HUDEP-2 (cell line): ENCODE measurements at regions not wholly inside any gene's neighbourhood (a gene's known extent, or its start where the extent isn't known, plus 50 kb on each side); places are given as distances from the start of the nearest gene placed in this dataset.
"Not testable (repeated sequence)": the region's sequence is repeated elsewhere in the genome, so short reads cannot be mapped to it uniquely, and the experiment has no call there.

Experiments used
- DNase-seq, 76 experiments: peaks; one replicate each; lab custom pipeline; 2025; ENCODE audit not compliant: unreplicated experiment in 76 of 76; lab: John Stamatoyannopoulos, UW

DNA sequence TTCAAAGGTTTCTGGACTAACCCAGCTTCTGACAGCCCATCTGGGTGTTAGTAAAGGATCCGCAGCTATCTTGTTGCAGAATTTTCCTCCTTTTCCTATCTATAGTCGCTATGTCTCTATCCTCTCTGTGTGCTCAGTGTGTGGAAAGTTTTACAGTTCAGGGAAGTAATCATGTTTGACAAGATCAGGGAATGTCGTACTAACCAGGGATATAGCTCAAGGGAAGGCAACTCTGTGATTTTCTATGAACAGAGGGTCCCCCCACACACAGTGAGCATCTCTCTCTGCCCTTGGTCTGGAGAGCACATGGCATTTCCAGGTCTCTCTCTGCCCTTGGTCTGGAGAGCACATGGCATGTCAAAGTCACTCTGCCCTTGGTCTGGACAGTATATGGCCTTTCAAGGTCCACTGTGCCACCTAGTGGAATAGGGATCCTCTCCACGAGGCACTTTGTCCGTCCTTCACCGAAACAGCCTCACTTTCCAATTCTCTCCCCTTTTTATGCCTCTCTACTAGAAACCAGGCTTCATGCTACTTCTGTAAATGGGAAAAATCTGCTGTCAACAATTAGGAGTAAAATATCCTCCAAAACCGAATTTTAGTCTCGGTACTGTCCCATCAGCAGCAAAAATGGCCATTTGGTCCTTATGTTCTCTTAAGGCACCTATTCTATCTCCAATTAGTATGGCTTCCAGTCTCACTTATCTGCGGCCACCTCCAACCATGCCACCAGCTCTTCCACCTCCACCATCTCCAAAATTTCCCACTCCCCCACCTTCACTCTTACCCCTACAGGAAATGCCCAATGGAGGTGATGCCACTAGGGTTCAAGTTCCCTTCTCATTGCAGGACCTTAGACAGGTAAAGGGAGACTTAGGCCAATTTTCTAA, 88.7 kb downstream of the IGLL5 start:
- DNase-seq: no peak

DNA sequence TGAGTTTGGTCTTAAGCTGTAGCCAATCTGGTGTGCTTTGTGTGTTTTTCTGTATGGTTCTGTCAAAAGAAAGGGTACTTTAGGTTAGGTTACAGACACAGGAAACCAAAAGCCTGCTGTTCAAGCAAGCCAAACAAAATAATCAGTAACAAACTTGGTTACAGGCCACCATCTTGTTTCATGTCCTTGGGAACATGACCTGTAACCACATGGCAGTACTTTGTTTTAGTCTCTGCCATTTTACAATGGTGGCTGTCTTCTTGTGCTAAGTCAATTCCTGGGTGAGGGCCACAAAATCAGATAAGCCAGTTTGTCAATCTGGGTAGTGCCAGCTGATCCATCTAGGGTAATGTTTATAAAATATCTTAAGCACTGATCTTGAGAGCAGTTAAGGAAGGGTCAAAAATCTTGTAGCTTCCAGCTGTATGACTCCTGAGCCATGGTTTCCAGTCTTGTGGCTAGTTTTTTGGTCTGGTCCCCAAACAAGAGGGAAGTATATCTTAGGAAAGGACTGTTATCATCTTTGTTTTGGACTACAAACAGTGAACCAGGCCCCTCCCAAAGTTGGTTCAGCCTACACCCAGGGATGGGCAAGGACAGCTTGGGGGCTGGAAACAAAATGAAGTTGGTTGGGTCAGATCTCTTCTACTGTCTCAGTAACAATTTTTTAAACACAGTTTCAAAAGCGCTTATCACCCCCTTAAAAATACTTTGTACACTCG, 90.0 kb downstream of the IGLL5 start:
- DNase-seq: no peak

DNA sequence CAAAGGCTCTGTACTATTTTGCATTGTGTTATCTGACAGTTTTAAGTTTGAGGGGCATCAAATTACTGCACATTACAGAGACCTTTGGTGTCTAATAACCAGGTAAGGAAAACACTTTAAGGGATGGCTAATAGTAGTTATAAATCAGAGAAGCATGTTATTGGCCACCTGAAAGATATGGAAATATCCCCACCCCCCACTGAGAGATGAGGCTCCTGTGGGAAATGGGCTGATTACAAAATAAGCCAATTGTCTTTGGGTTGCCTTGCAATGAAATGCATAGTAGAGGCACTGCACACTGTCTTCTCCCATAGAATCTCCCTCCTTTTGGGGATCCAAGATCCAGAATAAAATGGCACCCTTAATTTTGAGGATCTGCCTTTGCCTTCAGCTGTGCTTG, 91.0 kb downstream of the IGLL5 start:
- no peak for DNase-seq

DNA sequence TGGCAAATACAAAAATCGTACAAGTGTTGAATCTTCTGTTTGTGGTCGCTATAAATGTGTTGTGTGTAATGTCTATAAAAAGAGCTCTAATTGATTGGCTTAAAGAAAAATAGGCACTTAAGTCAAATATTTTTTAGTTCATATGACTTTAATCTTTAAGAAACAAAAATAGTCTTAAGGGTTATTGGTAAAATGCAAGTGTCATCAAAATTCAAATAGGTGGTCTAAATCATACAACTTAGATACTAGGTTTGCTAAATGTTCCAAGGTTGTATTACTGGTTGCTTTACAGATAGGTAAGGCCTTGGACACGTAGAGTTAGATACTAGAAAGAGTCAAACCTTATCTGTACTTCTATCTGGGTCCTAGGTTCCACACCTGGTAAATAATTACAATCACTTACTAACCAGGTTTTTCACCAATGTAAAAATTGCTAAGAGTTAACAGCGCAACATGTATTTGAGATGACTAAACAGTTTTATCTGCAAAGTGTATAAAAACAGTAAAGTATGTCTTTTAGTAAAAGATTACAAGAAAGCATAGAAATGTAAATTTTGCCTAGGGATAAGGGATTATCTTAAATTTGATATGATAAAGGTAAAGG, 91.1 kb upstream of the GNAZ start:
- no peak for DNase-seq

DNA sequence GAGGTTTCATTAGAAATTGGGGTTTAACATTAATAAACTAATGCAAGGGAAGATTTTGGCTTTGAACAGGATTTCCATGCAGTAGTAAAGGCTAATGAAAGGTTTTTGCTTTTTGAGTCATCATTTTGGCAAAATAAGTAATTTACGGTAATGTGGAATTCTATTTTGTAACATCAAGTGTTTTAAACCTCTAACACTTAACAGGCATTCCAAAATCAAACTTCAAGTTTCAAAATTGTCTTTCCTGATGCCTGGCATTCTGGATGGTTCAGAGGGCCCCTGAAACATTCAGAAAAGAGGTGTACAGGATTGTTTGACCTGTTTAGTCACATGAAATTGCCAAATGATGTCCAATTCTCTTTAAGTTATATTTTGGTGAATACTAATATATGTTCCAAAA, 90.4 kb upstream of the GNAZ start:
- DNase-seq: no peak

DNA sequence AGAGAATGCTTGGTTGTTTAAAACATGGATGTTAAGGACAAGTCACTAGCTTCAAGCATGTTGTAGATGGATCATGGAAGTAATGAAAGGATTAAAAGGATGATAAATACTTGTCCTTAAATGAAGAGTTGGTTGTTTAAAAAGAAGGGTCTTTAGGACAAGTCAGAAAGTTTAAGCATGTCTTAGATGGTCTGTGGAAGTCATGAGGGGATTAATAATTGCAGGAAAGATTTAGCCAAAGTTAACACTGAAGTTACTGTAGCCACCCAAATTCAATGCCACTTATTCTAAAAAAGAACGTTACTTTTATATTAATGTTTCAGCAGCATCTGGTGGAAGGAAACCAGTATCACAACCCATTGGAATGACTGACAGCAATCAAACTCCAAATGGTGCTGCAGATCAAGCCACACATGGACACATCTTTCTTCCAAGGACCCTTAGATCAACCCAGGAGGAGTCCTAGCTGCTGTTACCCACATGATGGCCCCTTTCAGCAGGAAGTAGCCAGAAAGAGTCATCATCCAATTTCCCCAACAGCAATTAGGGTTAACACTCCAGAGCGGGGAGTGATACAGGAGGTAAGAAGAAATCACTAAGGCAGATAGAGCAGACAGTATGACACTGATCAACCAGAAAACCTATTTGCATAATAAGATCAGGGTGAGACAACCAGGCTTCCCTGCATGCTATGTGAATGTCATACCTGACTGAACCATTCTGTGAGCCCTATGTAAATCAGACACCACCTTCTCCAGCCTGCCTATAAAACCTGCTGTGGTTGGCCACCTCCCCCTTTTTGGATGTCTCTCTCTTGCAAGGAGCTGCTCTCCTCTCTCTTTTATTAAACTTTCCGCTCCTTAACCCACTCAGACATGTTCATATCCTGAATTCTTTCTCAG, 88.4 kb upstream of the GNAZ start:
- DNase-seq: no peak

DNA sequence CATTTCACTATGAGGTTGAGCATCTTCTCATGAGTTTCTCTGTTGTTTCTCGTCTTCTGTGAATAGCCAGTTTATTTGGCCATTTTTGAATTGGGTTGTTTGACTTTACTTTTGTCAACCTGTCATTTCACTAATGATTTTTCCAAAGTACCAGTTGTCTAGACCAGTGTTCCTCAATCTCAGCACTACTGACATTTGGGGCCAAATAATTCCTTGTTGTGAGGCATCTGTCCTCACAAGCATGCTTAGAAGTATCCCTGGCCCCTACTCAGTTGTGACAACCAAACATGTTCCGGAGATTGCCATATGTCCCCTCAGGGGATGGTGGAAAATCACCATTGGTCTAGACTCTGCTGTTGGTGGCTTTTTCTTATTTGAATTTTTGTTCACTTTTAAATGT, 87.7 kb upstream of the GNAZ start:
- DNase-seq: no peak

DNA sequence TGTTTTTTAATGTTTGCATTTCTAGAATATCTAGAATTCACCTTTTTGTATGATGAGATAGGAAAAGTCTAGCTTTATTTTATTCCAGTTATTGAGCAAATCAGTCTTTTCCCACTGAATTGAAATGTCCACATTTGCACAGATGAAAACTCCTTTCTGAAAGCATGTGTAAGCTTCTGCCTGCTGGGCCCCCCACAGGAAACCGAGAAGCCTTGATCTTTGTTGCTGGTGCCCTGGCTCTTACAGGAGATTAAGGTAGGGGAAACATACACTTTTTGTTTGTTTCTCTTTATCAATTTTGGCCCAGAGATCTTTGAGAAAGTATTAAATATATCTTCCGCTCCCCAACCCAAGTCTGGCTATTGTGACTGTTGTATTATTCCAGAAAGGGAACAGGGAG, 87.2 kb upstream of the GNAZ start:
- no peak for DNase-seq

DNA sequence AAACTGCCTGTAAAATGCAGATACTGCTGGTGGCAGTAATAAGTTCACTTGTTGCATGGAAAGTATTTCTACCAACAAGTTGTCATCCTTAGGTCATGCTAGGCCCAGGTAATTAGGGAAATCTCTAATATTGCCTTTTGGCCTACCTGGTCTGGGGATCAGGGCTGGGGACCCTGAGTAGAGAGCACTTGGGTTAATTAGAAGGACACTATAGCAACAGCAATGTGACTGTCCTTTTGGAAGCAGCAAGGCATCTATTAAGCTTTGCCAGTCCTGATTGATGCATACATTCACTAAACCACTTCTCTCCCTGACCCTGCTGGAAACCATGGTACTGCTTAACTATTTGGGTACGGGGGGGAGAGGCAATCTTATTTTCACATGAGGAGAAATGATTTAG, 86.5 kb upstream of the GNAZ start:
- DNase-seq: no peak

DNA sequence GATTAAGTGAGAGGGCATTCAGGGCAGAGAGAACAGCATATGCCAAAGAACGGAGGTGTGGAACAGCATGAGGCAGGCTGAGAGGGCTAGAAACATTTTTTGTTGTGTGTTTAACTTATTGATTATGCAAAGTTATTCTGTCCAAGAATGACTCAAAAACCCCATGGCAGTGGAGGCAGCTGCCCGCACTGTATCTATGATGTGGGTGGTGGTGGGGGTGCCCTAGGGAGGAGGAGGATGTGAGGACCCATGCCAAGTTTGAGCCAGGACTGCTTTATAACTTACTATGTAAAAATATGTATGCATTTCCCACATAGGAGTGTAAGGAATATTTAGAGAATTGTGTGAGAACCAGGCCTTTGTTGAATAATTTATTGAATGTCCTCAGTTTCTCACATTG, 85.4 kb upstream of the GNAZ start:
- no peak for DNase-seq

DNA sequence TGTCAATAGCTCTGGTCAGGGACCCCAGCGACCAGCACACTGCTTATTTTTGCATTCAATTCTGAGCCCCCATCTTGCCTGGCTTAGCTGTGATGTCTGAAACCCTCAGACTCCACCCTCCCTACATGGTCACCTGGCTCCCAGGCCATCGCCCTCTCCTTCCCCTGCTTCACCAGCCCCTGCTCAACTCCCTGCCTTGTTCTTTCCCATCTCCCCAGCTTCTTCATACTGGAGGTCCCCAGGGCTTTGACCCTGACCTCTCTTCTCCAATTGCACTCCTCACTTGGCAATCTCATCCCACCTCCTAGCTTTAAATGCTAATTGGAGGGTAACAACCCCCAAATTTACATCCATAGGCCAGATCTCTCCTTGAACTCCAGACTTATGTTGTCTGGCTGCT, 84.3 kb upstream of the GNAZ start:
- DNase-seq: no peak

DNA sequence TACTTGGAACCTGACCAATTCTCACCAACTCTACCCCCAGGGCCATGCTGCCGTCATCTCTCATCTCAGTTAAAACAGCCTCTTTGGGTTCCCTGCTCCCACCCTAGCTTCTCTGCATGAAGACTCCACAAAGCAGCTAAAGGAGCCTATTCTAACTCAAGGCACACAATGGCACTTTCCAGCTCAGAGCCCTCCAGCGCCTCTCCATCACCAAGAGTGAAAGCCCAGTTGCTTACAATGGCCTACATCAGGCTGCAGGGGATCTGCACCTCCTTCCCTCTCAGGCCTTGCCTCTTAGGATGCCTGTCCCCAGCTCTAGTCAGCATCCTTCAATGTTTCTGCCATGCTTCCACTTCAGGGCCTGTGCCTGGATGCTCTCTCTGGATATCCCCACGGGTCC, 83.7 kb upstream of the GNAZ start:
- DNase-seq: no peak

DNA sequence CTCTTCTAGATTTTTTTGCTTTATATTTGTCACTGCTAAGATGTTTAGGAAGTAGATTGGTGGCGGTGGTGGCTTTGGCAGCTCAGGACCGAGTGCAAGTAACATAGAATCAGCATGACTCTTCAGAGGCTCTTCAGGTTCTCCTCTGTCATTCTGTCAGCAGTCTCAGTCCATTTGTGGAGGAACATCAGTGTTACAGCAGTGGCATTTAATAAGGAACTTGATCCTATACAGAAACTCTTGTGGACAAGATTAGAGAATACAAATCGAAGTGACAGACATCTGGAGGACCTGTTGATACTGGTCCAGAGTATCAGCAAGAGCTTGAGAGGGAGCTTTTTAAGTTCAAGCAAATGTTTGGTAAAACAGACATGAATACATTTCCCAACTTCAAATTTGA, 82.2 kb upstream of the GNAZ start:
- DNase-seq: no peak

DNA sequence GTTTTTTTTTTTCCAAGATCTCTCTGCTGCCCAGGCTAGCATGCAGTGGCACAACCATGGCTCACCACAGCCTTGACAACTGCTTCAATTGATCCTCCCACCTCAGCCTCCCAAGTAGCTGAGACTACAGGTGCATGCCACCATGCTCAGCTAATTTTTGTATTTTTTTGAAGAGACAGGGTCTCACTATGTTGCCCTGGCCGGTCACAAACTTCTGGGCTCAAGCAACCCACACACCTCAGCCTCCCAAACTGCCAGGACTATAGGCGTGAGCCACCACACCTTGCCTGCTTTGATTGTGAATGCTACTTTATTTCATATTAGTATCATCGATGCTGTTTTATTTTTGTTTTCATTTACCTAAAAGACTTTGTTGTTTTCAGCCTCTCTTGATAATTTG, 81.5 kb upstream of the GNAZ start:
- DNase-seq: no peak

DNA sequence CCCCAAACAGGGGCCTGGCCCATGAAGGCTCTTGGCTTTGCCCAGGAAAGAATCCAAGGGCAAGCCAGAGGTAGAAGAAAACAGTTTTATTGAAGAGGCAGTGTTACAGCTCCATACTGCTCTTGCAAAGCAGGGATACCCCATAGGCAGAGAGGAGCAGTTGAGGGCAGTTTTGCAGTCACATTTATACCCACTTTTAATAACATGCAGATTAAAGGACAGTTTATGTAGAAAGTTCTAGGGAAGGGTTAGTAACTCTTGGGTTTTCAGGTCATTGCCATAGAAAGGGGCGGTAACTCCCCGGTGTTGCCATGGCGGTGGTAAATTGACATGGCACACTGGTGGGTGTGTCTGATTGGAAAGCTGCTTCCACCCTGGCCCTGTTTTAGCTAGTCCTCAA, 80.5 kb upstream of the GNAZ start:
- DNase-seq: no peak

DNA sequence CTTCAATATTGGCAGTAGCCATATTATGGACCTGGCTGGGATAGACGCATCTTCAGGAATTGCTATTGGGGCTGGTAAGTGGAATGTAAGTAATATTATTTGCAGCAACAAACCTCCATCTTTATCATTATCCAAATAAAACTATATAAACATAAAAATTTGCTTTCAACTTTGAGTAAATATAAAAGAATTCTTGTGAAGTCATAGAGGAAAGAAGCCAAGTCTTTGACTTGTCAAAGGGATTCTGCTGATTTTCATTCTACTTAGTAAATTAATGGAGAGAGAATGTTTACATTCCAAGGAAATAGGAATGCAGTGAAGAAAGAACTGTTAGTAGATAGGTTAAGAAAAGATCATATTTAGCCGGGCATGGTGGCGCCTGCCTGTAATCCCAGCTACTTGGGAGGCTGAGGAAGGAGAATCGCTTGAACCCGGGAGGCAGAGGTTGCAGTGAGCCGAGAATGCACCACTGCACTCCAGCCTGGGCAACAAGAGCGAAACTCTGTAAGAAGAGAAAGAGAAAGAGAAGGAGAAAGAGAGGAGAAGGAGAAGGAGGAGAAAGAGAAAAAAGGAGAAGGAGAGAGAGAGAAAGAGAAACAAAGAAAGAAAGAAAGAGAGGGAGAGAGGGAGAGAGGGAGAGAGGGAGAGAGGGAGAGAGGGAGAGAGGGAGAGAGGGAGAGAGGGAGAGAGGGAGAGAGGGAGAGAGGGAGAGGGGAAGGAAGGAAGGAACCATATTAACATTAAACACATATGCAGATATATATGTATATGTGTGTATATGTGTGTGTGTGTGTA, 79.4 kb upstream of the GNAZ start:
- DNase-seq: not testable (repeated sequence)

DNA sequence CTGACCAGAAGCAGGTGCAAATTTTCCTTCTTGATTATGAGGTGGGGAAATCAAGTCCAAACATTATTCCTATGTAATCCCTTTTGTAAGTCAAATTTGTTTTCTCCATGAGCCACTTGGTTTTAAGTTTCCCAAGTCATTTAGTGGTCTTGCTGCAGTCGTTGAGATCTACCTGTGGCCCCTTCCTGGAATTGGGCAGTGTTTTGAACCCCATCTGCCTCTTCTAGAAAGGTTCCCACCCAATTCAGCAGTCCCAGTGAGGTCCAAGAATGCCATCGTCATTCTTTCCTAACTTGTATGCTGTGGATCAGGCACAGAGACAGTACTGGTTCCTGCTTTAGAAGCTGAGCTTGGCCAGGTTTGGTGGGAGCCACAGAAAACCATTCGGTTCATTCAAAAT, 77.8 kb upstream of the GNAZ start:
- no peak for DNase-seq

DNA sequence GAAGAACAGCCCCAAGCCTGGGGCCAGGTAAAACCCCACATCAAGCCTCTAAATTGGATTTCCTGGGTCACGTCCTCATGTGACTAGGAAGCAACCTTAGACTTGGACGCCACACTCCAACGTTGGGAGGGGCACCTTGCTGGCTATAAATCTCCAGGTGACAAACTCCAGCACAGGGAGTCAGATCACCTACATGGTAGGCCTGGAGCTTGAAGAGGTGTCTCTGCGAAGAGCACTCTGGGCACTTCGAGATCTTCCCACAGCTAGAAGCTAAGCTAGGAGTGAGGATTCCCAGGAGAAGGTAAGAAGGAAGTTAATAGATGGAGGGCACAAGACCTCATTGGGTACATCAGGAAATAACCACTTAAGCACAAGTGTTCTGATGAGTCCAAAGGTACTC, 77.1 kb upstream of the GNAZ start:
- no peak for DNase-seq

DNA sequence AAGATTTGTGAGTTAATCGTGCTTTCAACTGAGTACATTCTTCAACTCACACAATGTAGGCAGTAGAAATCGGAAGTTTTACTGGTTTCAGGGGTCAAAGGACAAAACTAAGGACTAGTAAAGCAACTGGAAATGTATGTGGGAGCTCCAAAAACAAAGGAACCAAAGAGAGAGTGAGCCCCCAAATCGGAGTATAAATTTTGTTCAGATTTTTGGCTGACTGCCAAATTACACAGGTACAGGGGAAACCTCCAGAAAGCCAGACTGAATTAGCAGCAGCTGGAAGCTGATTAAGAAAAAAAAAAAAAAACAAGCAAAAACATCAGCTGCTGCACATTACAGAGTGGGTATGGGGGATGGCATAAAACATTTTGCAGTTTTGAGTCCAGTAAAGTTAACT, 75.2 kb upstream of the GNAZ start:
- DNase-seq: no peak
